CD4-positive, alpha-beta T cell treated with Interferon alpha-2 for 1 hour (primary cell): ENCODE measurements at regions not wholly inside any gene's neighbourhood (a gene's known extent, or its start where the extent isn't known, plus 50 kb on each side); places are given as distances from the start of the nearest gene placed in this dataset.

Source experiments
- DNase-seq, 2 donors: peaks; one replicate each; pipeline ENCODE4 v3.0.0-alpha.2; 2020 to 2022

- no peak for DNase-seq
These were observed 163.2 kb upstream of the CAMK1G start for GRCh38 chr1:209420276-209420675.

GRCh38 chr1:209421186-209421585 is 162.3 kb upstream of the CAMK1G start:
- no peak for DNase-seq

GRCh38 chr1:209421978-209422680 is 161.4 kb upstream of the CAMK1G start:
- no peak for DNase-seq

- DNase-seq = no peak
These were observed 157.6 kb upstream of the CAMK1G start for GRCh38 chr1:209425959-209426358.

- DNase-seq = no peak
These were observed 156.2 kb upstream of the CAMK1G start for GRCh38 chr1:209427277-209427676.

- DNase-seq = no peak
These were observed 155.7 kb upstream of the CAMK1G start for GRCh38 chr1:209427811-209428210.

- DNase-seq = no peak
These were observed 155.1 kb upstream of the CAMK1G start for GRCh38 chr1:209428241-209428921.

- DNase-seq = no peak
These were observed 153.9 kb upstream of the CAMK1G start for GRCh38 chr1:209429611-209430010.

GRCh38 chr1:209430107-209430506 is 153.4 kb upstream of the CAMK1G start:
- no peak for DNase-seq

GRCh38 chr1:209430821-209431259 is 152.7 kb upstream of the CAMK1G start:
- no peak for DNase-seq

GRCh38 chr1:209431402-209431801 is 152.1 kb upstream of the CAMK1G start:
- no peak for DNase-seq

GRCh38 chr1:209431813-209432442 is 151.6 kb upstream of the CAMK1G start:
- DNase-seq = no peak

GRCh38 chr1:209432443-209432825 is 151.1 kb upstream of the CAMK1G start:
- DNase-seq = no peak

- no peak for DNase-seq
These were observed 149.9 kb upstream of the CAMK1G start for GRCh38 chr1:209433649-209434031.

- DNase-seq = no peak
These were observed 149.4 kb upstream of the CAMK1G start for GRCh38 chr1:209434066-209434465.

GRCh38 chr1:209434631-209435217 is 148.8 kb upstream of the CAMK1G start:
- no peak for DNase-seq

- DNase-seq = peak; percentile 4 to 15
These were observed 147.6 kb upstream of the CAMK1G start for GRCh38 chr1:209435654-209436566.

- no peak for DNase-seq
These were observed 143.7 kb upstream of the CAMK1G start for GRCh38 chr1:209439828-209440227.

- DNase-seq = no peak
These were observed 140.1 kb upstream of the CAMK1G start for GRCh38 chr1:209443361-209443931.

GRCh38 chr1:209443975-209444651 is 139.4 kb upstream of the CAMK1G start:
- DNase-seq = no peak

- DNase-seq = no peak
These were observed 138.6 kb upstream of the CAMK1G start for GRCh38 chr1:209444961-209445360.

GRCh38 chr1:209445576-209445975 is 137.9 kb upstream of the CAMK1G start:
- no peak for DNase-seq
